HepG2 (cell line): ENCODE measurements at regions not wholly inside any gene's neighbourhood (a gene's known extent, or its start where the extent isn't known, plus 50 kb on each side); places are given as distances from the start of the nearest gene placed in this dataset.

Experiments
- ATAC-seq: fragments of 200-7000 bp; cut with Tn5 transposase; 3 replicates; pipeline ENCODE4 v1.9.1; 2020; ENCODE audit warnings: mild to moderate bottlenecking, moderate library complexity
- BruUV-seq: library from RNA; stranded (reverse); fragments of 400-500 nt; replicated peaks from 2 replicates; lab custom pipeline; 2021; lab: Mats Ljungman, UMichigan
- CTCF ChIA-PET: fragments of 300-600 bp; formaldehyde crosslinking; extraction: SDS; loops from one replicate; lab custom pipeline; 2021; ENCODE audit warnings: low total read pairs, inconsistent platforms, low intra/inter-chr PET ratio; lab: Yijun Ruan, JAX
- POLR2A ChIA-PET: fragments of 350-600 bp; sonication (Branson Sonifier 250); formaldehyde crosslinking; loops from one replicate; lab custom pipeline; 2020; ENCODE audit warnings: antibody characterized with exemption, inconsistent platforms; lab: Yijun Ruan, JAX
- DNase-seq: peaks from one replicate; pipeline ENCODE4 v3.0.0-alpha.2; 2015; ENCODE audit warnings: low spot score
- FAIRE-seq: peaks from 3 replicates; lab custom pipeline; 2011; peaks lifted over from hg19 to GRCh38; lab: Jason Lieb, UNC
- H2AFZ ChIP-seq: one replicate; pipeline ENCODE4 v1.6.1; 2011; ENCODE audit warnings: low read length, inconsistent platforms
- H3K27ac ChIP-seq: fragments of 300-600 bp; 3 replicates; pipeline ENCODE4 v1.8.0; 2011; ENCODE audit warnings: mixed run types, mild to moderate bottlenecking, mixed read lengths, low read length, inconsistent platforms; ENCODE audit not compliant: insufficient read depth; ENCODE audit errors: extremely low read length
- H3K27me3 ChIP-seq, 2 experiments: fragments of 200-600 bp in 1 of 2; 2 replicates in 1 of 2; 3 replicates in 1 of 2; pipeline versions ENCODE4 v1.6.0 to v1.8.0; 2011; ENCODE audit warnings: low read length in 2 of 2, mild to moderate bottlenecking in 2 of 2, moderate library complexity in 2 of 2, inconsistent platforms in 1 of 2; ENCODE audit not compliant: insufficient read depth in 2 of 2, control insufficient read depth in 1 of 2
- H3K36me3 ChIP-seq, 2 experiments: fragments of 200-600 bp in 1 of 2; replicated peaks in 1 of 2; 2 replicates in 1 of 2; 3 replicates in 1 of 2; pipeline versions ENCODE4 v1.5.1 to v1.8.0; 2011; ENCODE audit warnings: low read length in 2 of 2, inconsistent platforms in 1 of 2; ENCODE audit not compliant: insufficient read depth in 2 of 2, control insufficient read depth in 1 of 2
- H3K4me1 ChIP-seq: 2 replicates; pipeline ENCODE4 v1.5.1; 2012; ENCODE audit warnings: low read length, inconsistent platforms; ENCODE audit not compliant: insufficient read depth
- H3K4me2 ChIP-seq: 2 replicates; pipeline ENCODE4 v1.6.0; 2011; ENCODE audit warnings: low read depth, low read length, inconsistent platforms
- H3K4me3 ChIP-seq, 3 experiments: fragments of 200-600 bp in 1 of 3; sonication (generic), shearing (Covaris generic) in 1 of 3; replicated peaks in 1 of 3; 2 replicates each; pipeline ENCODE4 v1.5.1; 2011 to 2016; ENCODE audit warnings: low read length in 3 of 3, inconsistent platforms in 2 of 3, low read depth in 2 of 3, mild to moderate bottlenecking in 2 of 3, control low read depth in 1 of 3, mixed read lengths in 1 of 3; ENCODE audit not compliant: insufficient read depth in 1 of 3
- H3K79me2 ChIP-seq: one replicate; pipeline ENCODE4 v1.6.1; 2011; ENCODE audit warnings: low read length, inconsistent platforms; ENCODE audit not compliant: insufficient read depth
- H3K9ac ChIP-seq: 2 replicates; pipeline ENCODE4 v1.6.0; 2011; ENCODE audit warnings: mild to moderate bottlenecking, low read depth, low read length, inconsistent platforms; ENCODE audit not compliant: insufficient read depth
- H3K9me3 ChIP-seq: 2 replicates; pipeline ENCODE4 v1.5.1; 2012; ENCODE audit warnings: mild to moderate bottlenecking, low read length
- H4K20me1 ChIP-seq: 2 replicates; pipeline ENCODE4 v1.6.0; 2011; ENCODE audit warnings: inconsistent platforms, mild to moderate bottlenecking, low read length, moderate library complexity; ENCODE audit not compliant: insufficient read depth
- AKAP8 ChIP-seq: sonication (generic); formaldehyde crosslinking; IDR thresholded peaks from 2 replicates; pipeline ENCODE4 v1.5.1; 2020; ENCODE audit warnings: mild to moderate bottlenecking, missing genetic modification reagents
- CEBPB ChIP-seq: IDR thresholded peaks from 2 replicates; pipeline ENCODE4 v1.6.1; 2011; ENCODE audit warnings: low read depth, low read length, improper control_type of control experiment, borderline replicate concordance
- HDAC2 ChIP-seq: sonication (generic); formaldehyde crosslinking; IDR thresholded peaks from 2 replicates; pipeline ENCODE4 v1.4.0; 2020; ENCODE audit warnings: missing genetic modification reagents
- NCOR1 ChIP-seq: fragments of 200-600 bp; sonication (generic); IDR thresholded peaks from 2 replicates; pipeline ENCODE4 v1.7.0; 2017; ENCODE audit warnings: antibody characterized with exemption, low read length, borderline replicate concordance
- ZBTB3 ChIP-seq: sonication (generic); formaldehyde crosslinking; IDR thresholded peaks from 2 replicates; pipeline ENCODE4 v1.4.0; 2020; ENCODE audit warnings: low read depth, mild to moderate bottlenecking, moderate library complexity, missing genetic modification reagents, borderline replicate concordance
- ZFP37 ChIP-seq: sonication (generic); formaldehyde crosslinking; IDR thresholded peaks from 2 replicates; pipeline ENCODE4 v1.4.0; 2020; ENCODE audit warnings: missing genetic modification reagents, borderline replicate concordance
- ZNF10 ChIP-seq: sonication (generic); formaldehyde crosslinking; IDR thresholded peaks from 2 replicates; pipeline ENCODE4 v1.4.0; 2020; ENCODE audit warnings: mild to moderate bottlenecking, low read depth, missing genetic modification reagents, borderline replicate concordance
- ZNF121 ChIP-seq: sonication (generic); formaldehyde crosslinking; IDR thresholded peaks from 2 replicates; pipeline ENCODE4 v1.5.0; 2020; ENCODE audit warnings: mild to moderate bottlenecking, missing genetic modification reagents
- ZNF143 ChIP-seq: sonication (generic); formaldehyde crosslinking; IDR thresholded peaks from 2 replicates; pipeline ENCODE4 v1.4.0; 2020; ENCODE audit warnings: missing genetic modification reagents
- ZNF225 ChIP-seq: sonication (generic); formaldehyde crosslinking; IDR thresholded peaks from 2 replicates; pipeline ENCODE4 v1.4.0; 2020; ENCODE audit warnings: mild to moderate bottlenecking, missing genetic modification reagents
- ZNF232 ChIP-seq: sonication (generic); formaldehyde crosslinking; IDR thresholded peaks from 2 replicates; pipeline ENCODE4 v1.4.0; 2020; ENCODE audit warnings: missing genetic modification reagents, borderline replicate concordance
- ZNF30 ChIP-seq: sonication (generic); formaldehyde crosslinking; IDR thresholded peaks from 2 replicates; pipeline ENCODE4 v1.5.0; 2020; ENCODE audit warnings: mild to moderate bottlenecking, missing genetic modification reagents
- ZNF709 ChIP-seq: sonication (generic); formaldehyde crosslinking; IDR thresholded peaks from 2 replicates; pipeline ENCODE4 v1.5.0; 2020; ENCODE audit warnings: mild to moderate bottlenecking, missing genetic modification reagents
- WGBS: methylation state at CpG from one replicate; pipeline ENCODE4 v1.1.6; 2017; ENCODE audit warnings: low lambda C conversion rate; 5-methylcytosine and 5-hydroxymethylcytosine counted together
- in situ Hi-C: cut with HindIII; loops from 2 replicates; pipeline ENCODE4 v1.10.0; 2017; ENCODE audit warnings: low pct_unique_long_range_greater_than_20kb; ENCODE audit not compliant: extremely low pct_ligation_motif_present
- intact Hi-C: fragments of 100-400 bp; cut with micrococcal nuclease; formaldehyde crosslinking; loops from one replicate; pipeline ENCODE4 v1.10.0; 2022; ENCODE audit not compliant: unreplicated experiment
- TF ChIP-seq, protein P1 (sequence below): sonication (generic); formaldehyde crosslinking; IDR thresholded peaks from 2 replicates; pipeline ENCODE4 v1.9.0; 2021; ENCODE audit warnings: missing genetic modification reagents, mild to moderate bottlenecking, borderline replicate concordance
- TF ChIP-seq, protein P2 (sequence below): sonication (generic); formaldehyde crosslinking; IDR thresholded peaks from 2 replicates; pipeline ENCODE4 v1.9.0; 2021; ENCODE audit warnings: missing genetic modification reagents, borderline replicate concordance
- TF ChIP-seq, protein P3 (sequence below): sonication (generic); formaldehyde crosslinking; IDR thresholded peaks from 2 replicates; pipeline ENCODE4 v1.5.0; 2020; ENCODE audit warnings: missing genetic modification reagents
- TF ChIP-seq, protein P4 (sequence below): sonication (generic); formaldehyde crosslinking; IDR thresholded peaks from 2 replicates; pipeline ENCODE4 v1.5.0; 2020; ENCODE audit warnings: missing genetic modification reagents, mild to moderate bottlenecking, borderline replicate concordance
- TF ChIP-seq, protein P5 (sequence below): fragments of 450-650 bp; IDR thresholded peaks from 2 replicates; pipeline ENCODE4 v1.6.1; 2017

DNA sequence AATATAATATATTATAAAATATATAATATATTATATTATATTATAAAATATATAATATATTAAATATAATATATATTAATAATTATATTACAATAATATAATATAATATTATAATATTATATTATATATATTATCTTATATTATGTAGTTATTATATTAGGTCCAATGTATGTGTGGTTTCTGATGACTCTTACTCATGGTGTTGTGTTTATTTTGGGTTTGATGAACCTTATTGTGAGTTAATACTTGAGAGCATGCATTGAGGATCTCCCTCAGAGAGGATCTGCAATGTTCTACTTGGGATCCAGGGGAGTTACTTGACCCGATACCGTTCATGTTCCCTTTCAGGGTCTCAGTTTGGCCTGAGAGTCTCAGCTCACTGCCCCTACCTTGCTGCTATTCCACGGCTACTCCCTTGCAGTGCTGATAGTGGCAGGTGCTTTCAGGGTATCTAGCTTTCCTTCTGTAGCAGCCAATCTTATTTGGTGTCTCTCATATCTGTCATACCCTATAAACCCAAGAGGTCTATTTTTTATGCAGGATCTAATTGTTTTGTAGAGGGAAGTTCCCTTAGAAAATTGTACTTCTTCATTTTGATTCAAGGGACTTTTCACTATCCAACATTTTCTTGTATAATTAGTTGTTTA lies 89.1 kb upstream of the ZDHHC17 start:
- Histone ChIP-seq H3K9me3 (no peaks in the 10 kb centered on the region), H3K79me2 (no peaks in the 10 kb centered on the region), H3K36me3 (no peaks in the 10 kb centered on the region), H3K4me2 (no peak overlapping the region), H3K27ac (no peak overlapping the region), H3K27me3 (no peaks in the 10 kb centered on the region), H3K9ac (no peak overlapping the region), H3K4me3 (no peak overlapping the region), H4K20me1 (no peaks in the 10 kb centered on the region), H3K4me1 (no peaks in the 10 kb centered on the region), H2AFZ (no peak overlapping the region)
- POLR2A ChIA-PET: no interaction called here
- ATAC-seq (no peak), DNase-seq (no peak), FAIRE-seq (no peak)
- TF ChIP-seq ZNF709 (CRISPR knock-in tag) (no peak), ZNF143 (no peak), ZNF232 (CRISPR knock-in tag) (no peak), ZFP37 (no peak), ZNF121 (CRISPR knock-in tag) (no peak), ZNF10 (CRISPR knock-in tag) (no peak), HDAC2 (CRISPR knock-in tag) (no peak), ZBTB3 (CRISPR knock-in tag) (no peak), ZNF225 (CRISPR knock-in tag) (no peak), NCOR1 (no peak), CEBPB (no peak), AKAP8 (CRISPR knock-in tag) (no peak), ZNF30 (CRISPR knock-in tag) (no peak)
- TF ChIP-seq, protein P1, sequence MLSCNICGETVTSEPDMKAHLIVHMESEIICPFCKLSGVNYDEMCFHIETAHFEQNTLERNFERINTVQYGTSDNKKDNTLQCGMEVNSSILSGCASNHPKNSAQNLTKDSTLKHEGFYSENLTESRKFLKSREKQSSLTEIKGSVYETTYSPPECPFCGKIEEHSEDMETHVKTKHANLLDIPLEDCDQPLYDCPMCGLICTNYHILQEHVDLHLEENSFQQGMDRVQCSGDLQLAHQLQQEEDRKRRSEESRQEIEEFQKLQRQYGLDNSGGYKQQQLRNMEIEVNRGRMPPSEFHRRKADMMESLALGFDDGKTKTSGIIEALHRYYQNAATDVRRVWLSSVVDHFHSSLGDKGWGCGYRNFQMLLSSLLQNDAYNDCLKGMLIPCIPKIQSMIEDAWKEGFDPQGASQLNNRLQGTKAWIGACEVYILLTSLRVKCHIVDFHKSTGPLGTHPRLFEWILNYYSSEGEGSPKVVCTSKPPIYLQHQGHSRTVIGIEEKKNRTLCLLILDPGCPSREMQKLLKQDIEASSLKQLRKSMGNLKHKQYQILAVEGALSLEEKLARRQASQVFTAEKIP (CRISPR knock-in tag): no peak
- TF ChIP-seq, protein P2, sequence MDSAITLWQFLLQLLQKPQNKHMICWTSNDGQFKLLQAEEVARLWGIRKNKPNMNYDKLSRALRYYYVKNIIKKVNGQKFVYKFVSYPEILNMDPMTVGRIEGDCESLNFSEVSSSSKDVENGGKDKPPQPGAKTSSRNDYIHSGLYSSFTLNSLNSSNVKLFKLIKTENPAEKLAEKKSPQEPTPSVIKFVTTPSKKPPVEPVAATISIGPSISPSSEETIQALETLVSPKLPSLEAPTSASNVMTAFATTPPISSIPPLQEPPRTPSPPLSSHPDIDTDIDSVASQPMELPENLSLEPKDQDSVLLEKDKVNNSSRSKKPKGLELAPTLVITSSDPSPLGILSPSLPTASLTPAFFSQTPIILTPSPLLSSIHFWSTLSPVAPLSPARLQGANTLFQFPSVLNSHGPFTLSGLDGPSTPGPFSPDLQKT: no peak
- TF ChIP-seq, protein P3, sequence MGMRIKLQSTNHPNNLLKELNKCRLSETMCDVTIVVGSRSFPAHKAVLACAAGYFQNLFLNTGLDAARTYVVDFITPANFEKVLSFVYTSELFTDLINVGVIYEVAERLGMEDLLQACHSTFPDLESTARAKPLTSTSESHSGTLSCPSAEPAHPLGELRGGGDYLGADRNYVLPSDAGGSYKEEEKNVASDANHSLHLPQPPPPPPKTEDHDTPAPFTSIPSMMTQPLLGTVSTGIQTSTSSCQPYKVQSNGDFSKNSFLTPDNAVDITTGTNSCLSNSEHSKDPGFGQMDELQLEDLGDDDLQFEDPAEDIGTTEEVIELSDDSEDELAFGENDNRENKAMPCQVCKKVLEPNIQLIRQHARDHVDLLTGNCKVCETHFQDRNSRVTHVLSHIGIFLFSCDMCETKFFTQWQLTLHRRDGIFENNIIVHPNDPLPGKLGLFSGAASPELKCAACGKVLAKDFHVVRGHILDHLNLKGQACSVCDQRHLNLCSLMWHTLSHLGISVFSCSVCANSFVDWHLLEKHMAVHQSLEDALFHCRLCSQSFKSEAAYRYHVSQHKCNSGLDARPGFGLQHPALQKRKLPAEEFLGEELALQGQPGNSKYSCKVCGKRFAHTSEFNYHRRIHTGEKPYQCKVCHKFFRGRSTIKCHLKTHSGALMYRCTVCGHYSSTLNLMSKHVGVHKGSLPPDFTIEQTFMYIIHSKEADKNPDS (CRISPR knock-in tag): no peak
- TF ChIP-seq, protein P4, sequence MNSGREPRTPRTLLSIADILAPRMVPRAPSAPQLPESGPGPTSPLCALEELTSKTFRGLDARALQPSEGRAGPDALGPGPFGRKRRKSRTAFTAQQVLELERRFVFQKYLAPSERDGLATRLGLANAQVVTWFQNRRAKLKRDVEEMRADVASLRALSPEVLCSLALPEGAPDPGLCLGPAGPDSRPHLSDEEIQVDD (CRISPR knock-in tag): no peak
- TF ChIP-seq, protein P5, sequence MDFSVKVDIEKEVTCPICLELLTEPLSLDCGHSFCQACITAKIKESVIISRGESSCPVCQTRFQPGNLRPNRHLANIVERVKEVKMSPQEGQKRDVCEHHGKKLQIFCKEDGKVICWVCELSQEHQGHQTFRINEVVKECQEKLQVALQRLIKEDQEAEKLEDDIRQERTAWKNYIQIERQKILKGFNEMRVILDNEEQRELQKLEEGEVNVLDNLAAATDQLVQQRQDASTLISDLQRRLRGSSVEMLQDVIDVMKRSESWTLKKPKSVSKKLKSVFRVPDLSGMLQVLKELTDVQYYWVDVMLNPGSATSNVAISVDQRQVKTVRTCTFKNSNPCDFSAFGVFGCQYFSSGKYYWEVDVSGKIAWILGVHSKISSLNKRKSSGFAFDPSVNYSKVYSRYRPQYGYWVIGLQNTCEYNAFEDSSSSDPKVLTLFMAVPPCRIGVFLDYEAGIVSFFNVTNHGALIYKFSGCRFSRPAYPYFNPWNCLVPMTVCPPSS: no peak
- intact Hi-C loops (no loop called here), in situ Hi-C loops (no loop called here)
- CTCF ChIA-PET: no interaction called here
- WGBS: 11% methylated on average over 3 of the region's 3 CpGs
- no TSS peak for BruUV-seq
